SU-DHL-6 (cell line): ENCODE measurements at regions not wholly inside any gene's neighbourhood (a gene's known extent, or its start where the extent isn't known, plus 50 kb on each side); places are given as distances from the start of the nearest gene placed in this dataset.
"Not testable (repeated sequence)": the region's sequence is repeated elsewhere in the genome, so short reads cannot be mapped to it uniquely, and the experiment has no call there.

Experiments
- H2AFZ ChIP-seq: fragments of 200-600 bp; sonication (generic); 2 replicates; pipeline ENCODE4 v1.6.1; 2014; ENCODE audit warnings: low read depth, mild to moderate bottlenecking, moderate library complexity, mixed read lengths, antibody characterized with exemption, low read length; ENCODE audit not compliant: severe bottlenecking
- H3F3A ChIP-seq: fragments of 200-600 bp; shearing (Covaris generic); 2 replicates; pipeline ENCODE4 v1.6.0; 2016; ENCODE audit warnings: antibody characterized with exemption, mild to moderate bottlenecking; ENCODE audit not compliant: insufficient read depth
- H3K27ac ChIP-seq: fragments of 200-600 bp; sonication (generic); 2 replicates; pipeline ENCODE4 v1.5.1; 2016; ENCODE audit warnings: low read depth, mild to moderate bottlenecking, low read length, moderate library complexity, mixed read lengths
- H3K27me3 ChIP-seq: fragments of 200-600 bp; sonication (generic), shearing (Covaris generic); 2 replicates; pipeline ENCODE4 v1.6.0; 2014; ENCODE audit warnings: mild to moderate bottlenecking, low read length
- H3K36me3 ChIP-seq: fragments of 200-600 bp; sonication (generic); 2 replicates; pipeline ENCODE4 v1.6.1; 2014; ENCODE audit warnings: mild to moderate bottlenecking, low read length, mixed read lengths
- H3K4me2 ChIP-seq: fragments of 300-600, 200-600 bp; shearing (Covaris generic), sonication (generic); 2 replicates; pipeline ENCODE4 v1.6.0; 2014; ENCODE audit warnings: low read length, low read depth, mild to moderate bottlenecking; ENCODE audit not compliant: poor library complexity, severe bottlenecking
- H3K4me3 ChIP-seq: fragments of 200-600 bp; sonication (generic); 2 replicates; pipeline ENCODE4 v1.5.1; 2014; ENCODE audit warnings: antibody characterized with exemption, low read length, mild to moderate bottlenecking, mixed read lengths; ENCODE audit not compliant: insufficient read depth, poor library complexity, severe bottlenecking
- H3K79me2 ChIP-seq: fragments of 200-600 bp; sonication (generic); 2 replicates; pipeline ENCODE4 v1.6.1; 2014; ENCODE audit warnings: mild to moderate bottlenecking, low read length, moderate library complexity; ENCODE audit not compliant: insufficient read depth
- H3K9ac ChIP-seq: fragments of 200-600 bp; sonication (generic); 2 replicates; pipeline ENCODE4 v1.7.0; 2014; ENCODE audit warnings: mild to moderate bottlenecking, low read length
- H3K9me2 ChIP-seq: fragments of 200-600 bp; sonication (generic); replicated peaks from 2 replicates; pipeline ENCODE4 v1.6.1; 2014; ENCODE audit warnings: low read length; ENCODE audit not compliant: insufficient read depth
- H3K9me3 ChIP-seq: fragments of 200-600 bp; sonication (generic); 2 replicates; pipeline ENCODE4 v1.6.1; 2014; ENCODE audit warnings: low read length, mixed read lengths; ENCODE audit not compliant: insufficient read depth
- H4K20me1 ChIP-seq: fragments of 200-600 bp; sonication (generic); 2 replicates; pipeline ENCODE4 v1.6.1; 2014; ENCODE audit warnings: low read depth, mild to moderate bottlenecking, antibody characterized with exemption, low read length, moderate library complexity, mixed read lengths
- EZH2phosphoT487 ChIP-seq: fragments of 200-600 bp; sonication (generic), shearing (Covaris generic); conservative IDR thresholded peaks from 2 replicates; pipeline ENCODE4 v1.6.1; 2018; ENCODE audit warnings: mild to moderate bottlenecking, antibody characterized with exemption, low read length, moderate library complexity, mixed read lengths
- TF ChIP-seq, protein P1 (sequence below): fragments of 200-600 bp; sonication (generic); IDR thresholded peaks from one replicate; pipeline ENCODE4 v1.5.1; 2017; ENCODE audit warnings: antibody characterized with exemption, mild to moderate bottlenecking, low read length, moderate library complexity; ENCODE audit not compliant: insufficient read depth, poor library complexity, severe bottlenecking

DNA sequence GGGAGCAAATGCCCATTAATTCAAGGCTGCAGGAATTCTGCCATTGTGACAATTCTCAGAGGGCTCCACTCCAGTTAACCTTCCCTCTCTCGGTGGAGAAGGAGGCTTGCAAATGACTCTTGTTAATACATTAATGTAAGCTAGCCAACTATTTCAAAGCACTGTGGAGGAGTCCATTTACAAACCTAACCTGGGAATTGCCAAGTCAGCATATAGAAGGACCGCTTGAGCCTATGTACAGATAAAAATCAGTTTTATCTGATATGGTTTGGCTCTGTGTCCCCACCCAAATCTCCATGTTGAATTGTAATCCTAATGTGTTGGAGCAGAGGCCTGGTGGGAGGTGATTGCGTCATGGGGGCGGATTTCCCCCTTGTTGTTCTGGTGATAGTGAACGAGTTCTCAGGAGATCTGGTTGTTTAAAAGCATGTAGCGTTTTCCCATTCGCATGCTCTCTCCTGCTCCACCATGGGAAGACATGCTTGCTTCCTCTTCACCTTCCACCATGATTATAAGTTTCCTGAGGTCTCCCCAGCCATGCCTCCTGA is 366.7 kb downstream of the LRATD1 start:
- Histone ChIP-seq H3K9me2 (no peaks in the 10 kb centered on the region), H3K79me2 (no peaks in the 10 kb centered on the region), H3F3A (no peaks in the 10 kb centered on the region), H3K9me3 (no peaks in the 10 kb centered on the region), H3K9ac (no peak overlapping the region), H3K4me3 (no peak overlapping the region), H4K20me1 (no peaks in the 10 kb centered on the region), H3K27me3 (no peaks in the 10 kb centered on the region), H2AFZ (no peak overlapping the region), H3K36me3 (no peaks in the 10 kb centered on the region), H3K27ac (no peak overlapping the region), H3K4me2 (no peak overlapping the region)
- no peak for TF ChIP-seq EZH2phosphoT487
- TF ChIP-seq, protein P1, sequence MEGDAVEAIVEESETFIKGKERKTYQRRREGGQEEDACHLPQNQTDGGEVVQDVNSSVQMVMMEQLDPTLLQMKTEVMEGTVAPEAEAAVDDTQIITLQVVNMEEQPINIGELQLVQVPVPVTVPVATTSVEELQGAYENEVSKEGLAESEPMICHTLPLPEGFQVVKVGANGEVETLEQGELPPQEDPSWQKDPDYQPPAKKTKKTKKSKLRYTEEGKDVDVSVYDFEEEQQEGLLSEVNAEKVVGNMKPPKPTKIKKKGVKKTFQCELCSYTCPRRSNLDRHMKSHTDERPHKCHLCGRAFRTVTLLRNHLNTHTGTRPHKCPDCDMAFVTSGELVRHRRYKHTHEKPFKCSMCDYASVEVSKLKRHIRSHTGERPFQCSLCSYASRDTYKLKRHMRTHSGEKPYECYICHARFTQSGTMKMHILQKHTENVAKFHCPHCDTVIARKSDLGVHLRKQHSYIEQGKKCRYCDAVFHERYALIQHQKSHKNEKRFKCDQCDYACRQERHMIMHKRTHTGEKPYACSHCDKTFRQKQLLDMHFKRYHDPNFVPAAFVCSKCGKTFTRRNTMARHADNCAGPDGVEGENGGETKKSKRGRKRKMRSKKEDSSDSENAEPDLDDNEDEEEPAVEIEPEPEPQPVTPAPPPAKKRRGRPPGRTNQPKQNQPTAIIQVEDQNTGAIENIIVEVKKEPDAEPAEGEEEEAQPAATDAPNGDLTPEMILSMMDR, result no peak

DNA sequence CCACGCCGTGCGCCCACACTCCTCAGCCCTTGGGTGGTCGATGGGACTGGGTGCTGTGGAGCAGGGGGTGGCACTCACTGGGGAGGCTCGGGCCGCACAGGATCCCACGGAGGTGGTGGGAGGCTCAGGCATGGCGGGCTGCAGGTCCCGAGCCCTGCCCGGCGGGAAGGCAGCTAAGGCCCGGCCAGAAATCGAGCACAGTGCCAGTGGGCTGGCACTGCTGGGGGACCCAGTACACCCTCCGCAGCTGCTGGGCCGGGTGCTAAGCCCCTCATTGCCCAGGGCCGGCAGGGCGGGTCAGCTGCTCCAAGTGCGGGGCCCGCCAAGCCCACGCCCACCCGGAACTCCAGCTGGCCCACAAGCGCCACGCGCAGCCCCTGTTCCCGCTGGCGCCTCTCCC is 370.0 kb downstream of the LRATD1 start:
- not testable (repeated sequence) for H3F3A ChIP-seq, H3K36me3 ChIP-seq, H3K9ac ChIP-seq, H3K79me2 ChIP-seq, H3K27me3 ChIP-seq, H4K20me1 ChIP-seq, H3K4me3 ChIP-seq, H2AFZ ChIP-seq, H3K27ac ChIP-seq, H3K4me2 ChIP-seq, H3K9me3 ChIP-seq, H3K9me2 ChIP-seq

DNA sequence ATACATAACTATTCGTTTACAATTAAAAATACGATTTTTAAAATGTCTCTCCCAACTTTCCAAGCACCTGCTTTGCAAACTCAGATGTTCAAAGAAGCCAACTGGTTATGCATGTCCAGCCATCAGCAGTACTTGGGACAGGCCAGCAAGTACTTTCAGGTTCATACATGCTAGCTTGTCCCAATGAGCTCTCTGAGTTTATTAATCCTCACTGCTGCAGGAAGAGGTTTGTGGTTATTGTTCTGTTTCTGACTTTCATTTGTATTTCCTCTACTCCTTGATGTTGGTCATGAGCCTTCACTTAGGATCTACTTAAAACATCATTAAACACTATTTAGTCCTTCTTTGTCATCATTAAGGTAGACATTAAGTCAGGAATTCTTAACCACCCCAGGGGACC is 374.1 kb downstream of the LRATD1 start:
- Histone ChIP-seq H4K20me1 (no peaks in the 10 kb centered on the region), H3F3A (no peaks in the 10 kb centered on the region), H3K9ac (no peak overlapping the region), H3K36me3 (no peaks in the 10 kb centered on the region), H2AFZ (no peak overlapping the region), H3K4me3 (no peak overlapping the region), H3K27ac (no peak overlapping the region), H3K27me3 (0 out of 2 replicates have a peak, but pooled peaks cover 4% of the 10 kb centered on the region), H3K9me3 (no peaks in the 10 kb centered on the region), H3K4me2 (no peak overlapping the region), H3K9me2 (no peaks in the 10 kb centered on the region), H3K79me2 (no peaks in the 10 kb centered on the region)
- TF ChIP-seq, protein P1, result no peak
- no peak for TF ChIP-seq EZH2phosphoT487

DNA sequence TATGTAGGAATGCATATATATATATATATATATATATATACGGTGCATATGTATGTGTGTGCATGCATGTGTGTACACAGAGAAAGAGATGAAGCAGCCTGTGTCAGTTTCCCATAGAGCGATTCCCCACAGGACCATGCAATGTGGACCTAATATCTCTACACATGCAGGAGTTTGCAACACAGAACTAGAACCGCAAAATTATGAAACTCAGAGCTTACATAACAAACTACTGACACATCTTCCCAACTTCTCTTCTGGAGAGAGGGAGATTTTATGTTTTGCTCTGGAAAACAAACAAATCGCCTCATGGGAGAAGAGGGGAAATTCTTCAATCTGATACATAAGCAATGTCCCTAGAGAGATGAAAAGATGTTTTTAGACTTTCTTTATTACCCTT is 377.2 kb downstream of the LRATD1 start:
- TF ChIP-seq, protein P1, result no peak
- no peak for TF ChIP-seq EZH2phosphoT487
- no peaks in the 10 kb centered on the region for H3K9me2 ChIP-seq
- H3K9me3 ChIP-seq, result no peaks in the 10 kb centered on the region
- no peaks in the 10 kb centered on the region for H3K79me2 ChIP-seq
- no peak overlapping the region for H3K27ac ChIP-seq
- H2AFZ ChIP-seq, result no peak overlapping the region
- 0 out of 2 replicates have a peak, but pooled peaks cover 4% of the 10 kb centered on the region for H3K27me3 ChIP-seq
- H3K36me3 ChIP-seq, result no peaks in the 10 kb centered on the region
- no peak overlapping the region for H3K9ac ChIP-seq
- H3F3A ChIP-seq, result no peaks in the 10 kb centered on the region
- no peaks in the 10 kb centered on the region for H4K20me1 ChIP-seq
- no peak overlapping the region for H3K4me2 ChIP-seq
- no peak overlapping the region for H3K4me3 ChIP-seq
